ENCODE measurements at regions not wholly inside any gene's neighbourhood (a gene's known extent, or its start where the extent isn't known, plus 50 kb on each side); places are given as distances from the start of the nearest gene placed in this dataset.

GRCh38 chr5:171678646-171679045, 107.0 kb upstream of the SMIM23 start:
- Histone ChIP-seq H4K8ac (ENCODE audit: low read depth in 2 of 2, low read length in 2 of 2) (no peak overlapping the region), H3K27me3 (ENCODE audit: control insufficient read depth, insufficient read depth, low read length) (peaks cover 43% of the 10 kb centered on the region), H3K9me3 (ENCODE audit: control insufficient read depth, insufficient read depth, low read length) (peaks cover 6% of the 10 kb centered on the region), H2BK15ac (ENCODE audit: low read depth, low read length) (no peak overlapping the region), H3K4ac (ENCODE audit: low read depth, low read length) (no peak overlapping the region), H3K9me1 (ENCODE audit: insufficient read depth, low read length) (no peaks in the 10 kb centered on the region), H3K4me1 (ENCODE audit: control insufficient read depth, insufficient read depth, low read length) (no peaks in the 10 kb centered on the region), H3K4me3 (ENCODE audit: insufficient read depth, low read depth, low read length) (no peak overlapping the region), H3K18ac (ENCODE audit: low read depth, low read length) (no peak overlapping the region), H4K20me1 (ENCODE audit: insufficient read depth, low read length) (no peaks in the 10 kb centered on the region), H3K9ac (ENCODE audit: low read depth, low read length) (no peak overlapping the region), H2AFZ (replicated peaks; ENCODE audit: low read length, poor library complexity) (no peak overlapping the region), H2BK120ac (ENCODE audit: low read depth, low read length) (no peak overlapping the region), H2BK5ac (ENCODE audit: low read depth, low read length, poor library complexity, severe bottlenecking) (no peak overlapping the region), H4K5ac (ENCODE audit: low read depth, low read length) (no peak overlapping the region), H3K14ac (replicated peaks; ENCODE audit: low read depth, low read length) (no peak overlapping the region), H2BK20ac (ENCODE audit: low read depth, low read length) (no peak overlapping the region), H3K36me3 (ENCODE audit: control insufficient read depth, insufficient read depth, low read length) (no peaks in the 10 kb centered on the region), H2AK5ac (ENCODE audit: low read depth, low read length) (no peak overlapping the region), H3K56ac (ENCODE audit: extremely low read depth, insufficient read depth, low read length) (no peak overlapping the region), H3K27ac (ENCODE audit: insufficient read depth, low read length) (no peak overlapping the region), H3K4me2 (ENCODE audit: low read depth, low read length) (no peak overlapping the region), H2AK9ac (replicated peaks; ENCODE audit: low read depth, low read length, poor library complexity) (no peak overlapping the region), H3K79me1 (ENCODE audit: low read depth in 1 of 2, low read length in 2 of 2) (no peaks in the 10 kb centered on the region), H4K91ac (ENCODE audit: insufficient read depth, low read depth, low read length) (no peak overlapping the region), H3K23ac (ENCODE audit: low read depth, low read length) (no peak overlapping the region)
- dilution Hi-C loops (cut with HindIII; ENCODE audit: low sequenced_read_pairs, unreplicated experiment) = no loop called here
- no peak for DNase-seq
- BruUV-seq (replicated peaks) = no TSS peak
- intact Hi-C loops (cut with micrococcal nuclease) = no loop called here
- CTCF ChIA-PET = no interaction called here
- no CpG with 5 or more reads among the region's 1 CpG for WGBS, 2 experiments (ENCODE audit: extremely low coverage in 2 of 2, insufficient read length in 1 of 2)
- no peak for TF ChIP-seq BHLHE40 (IDR thresholded peaks at IDR 0.05; ENCODE audit: low read depth, low read length)
- no peak for TF ChIP-seq MAZ (IDR thresholded peaks at IDR 0.05; ENCODE audit: borderline replicate concordance, low read depth, low read length)
- TF ChIP-seq POLR2A (IDR thresholded peaks at IDR 0.05; ENCODE audit: low read depth, low read length) = no peak
- TF ChIP-seq RFX5 (IDR thresholded peaks at IDR 0.05; ENCODE audit: low read depth, low read length) = no peak
- no peak for TF ChIP-seq RCOR1 (IDR thresholded peaks at IDR 0.05; ENCODE audit: insufficient replicate concordance, low read length)
- TF ChIP-seq CEBPB (IDR thresholded peaks at IDR 0.05; ENCODE audit: low read depth, low read length) = no peak
- no peak for TF ChIP-seq USF2 (IDR thresholded peaks at IDR 0.05; ENCODE audit: low read depth, low read length)
- TF ChIP-seq FOS (IDR thresholded peaks at IDR 0.05; ENCODE audit: low read depth, low read length) = no peak
- TF ChIP-seq MAFK (IDR thresholded peaks at IDR 0.05; ENCODE audit: low read depth, low read length) = no peak
- no peak for TF ChIP-seq RAD21 (IDR thresholded peaks at IDR 0.05; ENCODE audit: low read length)
- no peak for TF ChIP-seq SMC3 (IDR thresholded peaks at IDR 0.05; ENCODE audit: low read depth, low read length)
- no peak for TF ChIP-seq CHD1 (IDR thresholded peaks at IDR 0.05; ENCODE audit: low read depth, low read length)
- no peak for TF ChIP-seq CTCF (conservative IDR thresholded peaks at IDR 0.05; ENCODE audit: low read depth, low read length)
- TF ChIP-seq ELK1 (IDR thresholded peaks at IDR 0.05; ENCODE audit: borderline replicate concordance, low read depth, low read length) = no peak
- TF ChIP-seq NFE2L2 (IDR thresholded peaks at IDR 0.05; ENCODE audit: low read depth, low read length) = no peak
- no peak for TF ChIP-seq MXI1 (IDR thresholded peaks at IDR 0.05; ENCODE audit: borderline replicate concordance, low read depth, low read length)
- in situ Hi-C loops (cut with MboI; ENCODE audit: low sequenced_read_pairs) = no loop called here
- POLR2A ChIA-PET (ENCODE audit: unreplicated experiment) = no interaction called here
- ATAC-seq (ENCODE audit: low read depth) = no peak
